GM12891 (cell line): ENCODE measurements at regions not wholly inside any gene's neighbourhood (a gene's known extent, or its start where the extent isn't known, plus 50 kb on each side); places are given as distances from the start of the nearest gene placed in this dataset.

Experiments used
- POLR2A ChIP-seq: IDR thresholded peaks from 2 replicates; pipeline ENCODE4 v1.6.1; 2011; ENCODE audit warnings: low read depth, low read length, control low read depth
- POLR2AphosphoS5 ChIP-seq: IDR thresholded peaks from 2 replicates; pipeline ENCODE4 v1.6.1; 2011; ENCODE audit warnings: low read depth, low read length, control low read depth

- TF ChIP-seq POLR2AphosphoS5 (no peak), POLR2A (no peak)
Observed at GRCh38 chr9:85334228-85334627, 407.5 kb downstream of the AGTPBP1 start.
